Stimulated activated naive B cell treated with anti-CD40 and anti-IgM and Interleukin-4, amounts not matched to agents 10 μg/mL and 1 μg/mL and 100 μg/mL, for 72 hours (primary cell): ENCODE measurements at regions not wholly inside any gene's neighbourhood (a gene's known extent, or its start where the extent isn't known, plus 50 kb on each side); places are given as distances from the start of the nearest gene placed in this dataset.

ENCODE experiments used
- ATAC-seq, 2 donors: fragments of 150-1000 bp; cut with Tn5 transposase; replicated peaks; 2 replicates each; pipeline ENCODE4 v1.10.0; 2021; ENCODE audit warnings: moderate library complexity in 1 of 2
- DNase-seq: peaks from one replicate; pipeline ENCODE4 v3.0.0; 2021
- H3K27ac Mint-ChIP-seq: one replicate; pipeline ENCODE4 v1.8.0; 2022; ENCODE audit warnings: mild to moderate bottlenecking, mixed read lengths
- H3K27me3 Mint-ChIP-seq, 2 donors: one replicate each; pipeline ENCODE4 v1.8.0; 2022; ENCODE audit warnings: mixed read lengths in 2 of 2
- H3K36me3 Mint-ChIP-seq, 2 donors: one replicate each; pipeline ENCODE4 v1.8.0; 2022; ENCODE audit warnings: mixed read lengths in 2 of 2, mild to moderate bottlenecking in 1 of 2
- H3K4me1 Mint-ChIP-seq, 2 donors: one replicate each; pipeline ENCODE4 v1.8.0; 2022; ENCODE audit warnings: mixed read lengths in 2 of 2, mild to moderate bottlenecking in 1 of 2
- H3K4me3 Mint-ChIP-seq, 2 donors: one replicate each; pipeline ENCODE4 v1.8.0; 2022; ENCODE audit warnings: mild to moderate bottlenecking in 2 of 2, mixed read lengths in 2 of 2, moderate library complexity in 1 of 2
- H3K9me3 Mint-ChIP-seq, 2 donors: one replicate each; pipeline ENCODE4 v1.8.0; 2022; ENCODE audit warnings: mixed read lengths in 2 of 2, mild to moderate bottlenecking in 1 of 2

GRCh38 chr13:69600811-69601210, 506.8 kb upstream of the ATXN8OS start:
- Mint-ChIP-seq H3K36me3 (no peaks in the 10 kb centered on the region), H3K4me3 (no peak overlapping the region), H3K4me1 (no peaks in the 10 kb centered on the region)

DNA sequence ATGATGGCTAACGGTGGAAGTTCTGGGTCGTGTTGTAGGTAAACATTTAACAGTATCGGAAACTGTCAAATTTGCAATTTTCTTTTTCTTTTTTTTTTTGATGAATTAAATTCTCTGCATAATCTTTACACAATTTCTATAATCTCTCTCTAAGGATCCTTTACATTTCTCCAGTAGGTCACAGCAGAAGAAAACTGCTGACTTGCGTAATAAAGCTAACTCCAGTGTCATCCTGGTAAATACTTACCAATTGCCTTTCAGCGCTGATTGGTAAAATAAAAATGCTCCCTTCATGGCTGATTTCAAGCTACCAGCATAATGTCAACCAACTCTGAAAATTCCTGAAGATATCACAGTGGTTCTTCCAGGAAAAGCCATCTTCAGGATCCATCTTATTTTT, 510.5 kb upstream of the ATXN8OS start:
- ATAC-seq (no peak), DNase-seq (no peak)
- H3K4me1 Mint-ChIP-seq = no peaks in the 10 kb centered on the region
- H3K27ac Mint-ChIP-seq = no peak overlapping the region
- no peaks in the 10 kb centered on the region for H3K36me3 Mint-ChIP-seq
- H3K9me3 Mint-ChIP-seq = peaks cover 0 to 5% of the 10 kb centered on the region in 2 donors
- H3K4me3 Mint-ChIP-seq = no peak overlapping the region
- no peaks in the 10 kb centered on the region for H3K27me3 Mint-ChIP-seq

More at GRCh38 chr13:69600811-69601210, 506.8 kb upstream of the ATXN8OS start:
- Mint-ChIP-seq H3K27me3 (no peaks in the 10 kb centered on the region), H3K27ac (no peak overlapping the region), H3K9me3 (peaks cover 5 to 6% of the 10 kb centered on the region in 2 donors)
- no peak for ATAC-seq
- DNase-seq = no peak

- no peaks in the 10 kb centered on the region for H3K4me1 Mint-ChIP-seq
- H3K36me3 Mint-ChIP-seq = no peaks in the 10 kb centered on the region
- H3K9me3 Mint-ChIP-seq = peaks cover 0 to 5% of the 10 kb centered on the region in 2 donors
- H3K27me3 Mint-ChIP-seq = no peaks in the 10 kb centered on the region
- DNase-seq (no peak), ATAC-seq (no peak)
- no peak overlapping the region for H3K27ac Mint-ChIP-seq
- H3K4me3 Mint-ChIP-seq = no peak overlapping the region
These were observed 512.4 kb upstream of the ATXN8OS start for GRCh38 chr13:69595181-69595580.

DNA sequence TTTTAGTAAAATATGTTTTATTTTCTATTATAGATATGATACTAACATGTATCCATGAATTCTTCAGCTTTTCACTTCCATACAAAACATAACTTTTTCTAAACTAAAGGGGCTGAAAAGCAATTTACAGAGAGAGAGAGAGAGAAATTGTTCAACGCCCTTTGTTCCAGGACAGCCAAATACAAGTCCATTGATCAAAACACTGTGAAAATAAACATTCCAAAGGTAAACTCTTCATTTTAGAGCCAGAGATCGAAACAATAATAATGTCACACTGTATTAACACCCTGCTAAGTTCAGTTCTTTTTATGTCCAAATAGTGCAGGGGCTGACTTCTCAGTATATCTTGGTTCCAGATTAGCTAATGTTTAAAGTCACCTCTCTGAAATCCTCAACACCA, 516.2 kb upstream of the ATXN8OS start:
- H3K27me3 Mint-ChIP-seq = no peaks in the 10 kb centered on the region
- H3K27ac Mint-ChIP-seq = no peak overlapping the region
- no peaks in the 10 kb centered on the region for H3K4me1 Mint-ChIP-seq
- no peak overlapping the region for H3K4me3 Mint-ChIP-seq
- DNase-seq (no peak), ATAC-seq (no peak)
- H3K9me3 Mint-ChIP-seq = peaks cover 0 to 3% of the 10 kb centered on the region in 2 donors
- H3K36me3 Mint-ChIP-seq = no peaks in the 10 kb centered on the region

DNA sequence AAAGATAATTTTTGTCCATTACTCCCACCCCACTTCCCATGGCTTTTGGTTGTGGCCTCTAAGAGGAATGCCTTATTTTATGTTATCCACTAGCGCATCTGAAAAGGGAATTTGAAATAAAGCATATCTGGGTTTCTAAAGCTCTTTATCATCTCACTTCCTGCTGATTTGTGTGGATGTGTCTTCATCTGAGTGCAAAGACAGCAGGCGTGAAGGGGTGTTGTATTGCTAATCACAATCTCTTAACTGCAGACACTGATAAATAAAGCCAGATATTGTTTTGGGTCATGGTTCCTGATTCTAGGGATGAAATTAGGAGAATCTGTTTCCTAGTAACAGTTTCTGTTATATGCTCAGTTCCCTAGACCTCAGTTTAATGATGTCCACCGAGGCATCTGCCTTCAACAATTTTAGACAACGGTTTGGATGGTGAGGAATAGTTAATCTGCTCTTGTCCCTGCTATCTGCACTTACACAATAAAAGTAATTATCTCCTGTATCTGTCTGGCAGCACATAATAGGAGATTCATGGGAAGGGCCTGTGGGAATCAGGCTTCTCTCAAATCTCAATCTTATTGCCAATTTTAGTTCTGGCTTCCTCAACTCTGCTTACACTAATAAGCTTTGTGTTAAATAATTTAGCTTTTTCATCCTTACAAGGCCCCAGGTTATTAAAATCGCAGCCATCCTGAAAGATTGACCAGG, 517.9 kb upstream of the ATXN8OS start:
- Mint-ChIP-seq H3K27ac (no peak overlapping the region), H3K9me3 (peaks cover 0 to 3% of the 10 kb centered on the region in 2 donors), H3K27me3 (no peaks in the 10 kb centered on the region), H3K4me3 (no peak overlapping the region), H3K36me3 (no peaks in the 10 kb centered on the region), H3K4me1 (no peaks in the 10 kb centered on the region)
- ATAC-seq = no peak
- DNase-seq = no peak

DNA sequence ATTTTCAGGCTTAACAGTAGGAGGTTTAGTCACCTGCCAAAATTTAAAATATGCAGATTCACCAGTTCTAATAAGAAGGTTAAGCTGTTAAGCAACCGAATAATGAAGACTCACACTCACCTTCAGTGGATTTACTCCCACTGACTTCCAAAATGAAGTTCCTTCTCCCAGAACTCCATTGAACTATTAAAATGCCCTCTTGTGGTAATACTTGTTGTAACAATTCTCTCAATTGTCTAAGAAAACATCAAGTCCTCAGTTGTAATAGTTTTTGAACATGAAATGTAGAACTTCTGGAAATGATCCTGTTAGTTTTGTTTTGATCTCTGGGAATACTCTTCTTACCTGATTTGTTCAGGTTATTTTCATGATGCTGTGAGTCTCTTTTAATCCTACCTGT, 522.0 kb upstream of the ATXN8OS start:
- DNase-seq (no peak), ATAC-seq (no peak)
- no peaks in the 10 kb centered on the region for H3K9me3 Mint-ChIP-seq
- no peaks in the 10 kb centered on the region for H3K27me3 Mint-ChIP-seq
- no peak overlapping the region for H3K27ac Mint-ChIP-seq
- H3K36me3 Mint-ChIP-seq = no peaks in the 10 kb centered on the region
- no peak overlapping the region for H3K4me3 Mint-ChIP-seq
- no peaks in the 10 kb centered on the region for H3K4me1 Mint-ChIP-seq

DNA sequence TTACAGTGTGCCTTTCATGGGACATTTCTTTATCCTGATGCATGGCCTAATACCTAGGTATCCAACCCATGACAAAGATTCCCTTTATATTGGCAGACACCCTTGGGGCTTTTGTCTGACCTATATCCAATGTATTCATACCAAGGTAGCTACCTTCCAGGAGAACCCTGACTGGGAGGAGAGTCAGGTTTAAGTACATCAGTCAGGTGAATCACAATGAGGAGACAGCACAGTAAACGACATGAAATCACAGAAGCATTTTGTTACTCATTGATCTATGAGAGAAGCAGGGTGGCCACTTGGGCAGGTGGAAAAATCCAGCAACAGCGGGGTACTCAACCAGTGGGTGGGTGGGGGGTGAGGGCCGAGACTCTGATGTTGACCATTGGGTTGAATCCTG, 527.4 kb upstream of the ATXN8OS start:
- H3K27me3 Mint-ChIP-seq = no peaks in the 10 kb centered on the region
- no peak overlapping the region for H3K4me3 Mint-ChIP-seq
- no peaks in the 10 kb centered on the region for H3K9me3 Mint-ChIP-seq
- H3K36me3 Mint-ChIP-seq = no peaks in the 10 kb centered on the region
- H3K27ac Mint-ChIP-seq = no peak overlapping the region
- ATAC-seq (no peak), DNase-seq (no peak)
- no peaks in the 10 kb centered on the region for H3K4me1 Mint-ChIP-seq

DNA sequence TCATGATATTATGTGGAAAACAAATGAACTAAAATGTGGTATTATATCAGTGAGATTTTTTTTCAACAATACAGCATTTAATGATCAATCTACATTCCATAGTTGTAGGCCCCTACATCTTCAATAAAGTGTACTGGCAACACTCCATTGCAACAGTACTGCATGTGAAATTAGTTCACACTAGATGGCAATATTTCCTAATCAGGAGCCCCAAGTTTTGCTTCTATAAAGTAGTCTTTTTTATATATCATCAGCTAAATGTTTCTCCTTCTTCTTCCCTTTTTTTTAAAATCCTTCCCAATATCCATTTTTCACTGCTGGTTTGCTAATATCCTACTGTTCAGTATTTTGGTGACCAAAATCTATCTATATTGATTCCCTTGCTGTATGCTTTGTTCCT, 528.3 kb upstream of the ATXN8OS start:
- H3K4me1 Mint-ChIP-seq = no peaks in the 10 kb centered on the region
- no peak overlapping the region for H3K27ac Mint-ChIP-seq
- H3K27me3 Mint-ChIP-seq = no peaks in the 10 kb centered on the region
- DNase-seq (no peak), ATAC-seq (no peak)
- H3K9me3 Mint-ChIP-seq = no peaks in the 10 kb centered on the region
- H3K4me3 Mint-ChIP-seq = no peak overlapping the region
- H3K36me3 Mint-ChIP-seq = no peaks in the 10 kb centered on the region

DNA sequence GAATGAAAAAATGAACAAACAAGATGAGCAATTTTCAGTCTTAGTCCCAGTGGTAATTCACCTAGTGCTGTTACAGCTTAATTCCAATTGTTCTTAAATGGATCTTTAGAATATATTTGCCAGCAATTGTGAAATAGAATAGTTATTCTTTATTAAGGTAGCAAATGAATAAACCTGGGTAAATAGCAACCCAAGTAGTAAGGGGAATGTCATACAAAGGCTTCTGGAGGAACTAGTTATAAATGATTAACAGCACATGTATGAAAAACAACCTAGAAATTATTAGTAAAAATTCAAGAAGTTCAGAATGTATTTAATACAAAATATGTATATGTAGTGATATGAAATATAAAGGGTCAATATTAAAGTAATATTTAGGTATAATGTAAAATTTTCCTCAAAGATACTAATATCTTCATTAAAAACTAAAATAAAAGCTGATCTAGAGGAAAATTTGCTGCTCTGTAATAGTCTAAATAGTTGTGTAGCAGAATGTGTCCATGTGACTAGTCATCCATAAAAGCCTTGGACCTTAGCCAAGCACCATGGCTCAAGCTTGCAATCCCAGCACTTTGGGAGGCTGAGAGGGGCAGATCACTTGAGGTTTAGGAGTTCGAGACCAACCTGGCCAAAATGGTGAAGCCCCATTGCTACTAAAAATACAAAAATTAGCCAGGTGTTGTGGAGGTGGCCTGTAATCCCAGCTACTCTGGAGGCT, 535.9 kb upstream of the ATXN8OS start:
- Mint-ChIP-seq H3K4me1 (no peaks in the 10 kb centered on the region), H3K36me3 (no peaks in the 10 kb centered on the region), H3K27ac (no peak overlapping the region), H3K4me3 (no peak overlapping the region), H3K27me3 (no peaks in the 10 kb centered on the region), H3K9me3 (peaks cover 0 to 1% of the 10 kb centered on the region in 2 donors)
- DNase-seq = no peak
- no peak for ATAC-seq

GRCh38 chr13:69567514-69567913, 540.1 kb upstream of the ATXN8OS start:
- no peak for DNase-seq
- ATAC-seq = no peak
- Mint-ChIP-seq H3K27me3 (no peaks in the 10 kb centered on the region), H3K36me3 (no peaks in the 10 kb centered on the region), H3K4me1 (no peaks in the 10 kb centered on the region), H3K9me3 (peaks cover 0 to 3% of the 10 kb centered on the region in 2 donors), H3K27ac (no peak overlapping the region), H3K4me3 (no peak overlapping the region)

GRCh38 chr13:69566104-69566716, 541.4 kb upstream of the ATXN8OS start:
- DNase-seq (no peak), ATAC-seq (no peak)
- Mint-ChIP-seq H3K4me1 (no peaks in the 10 kb centered on the region), H3K27ac (no peak overlapping the region), H3K36me3 (no peaks in the 10 kb centered on the region), H3K27me3 (no peaks in the 10 kb centered on the region), H3K9me3 (peaks cover 0 to 2% of the 10 kb centered on the region in 2 donors), H3K4me3 (no peak overlapping the region)

- Mint-ChIP-seq H3K27me3 (no peaks in the 10 kb centered on the region), H3K9me3 (peaks cover 0 to 2% of the 10 kb centered on the region in 2 donors), H3K4me3 (no peak overlapping the region), H3K4me1 (no peaks in the 10 kb centered on the region), H3K27ac (no peak overlapping the region), H3K36me3 (no peaks in the 10 kb centered on the region)
- ATAC-seq = peak; percentile 65 to 71
- DNase-seq = no peak
These were observed 542.3 kb upstream of the ATXN8OS start for GRCh38 chr13:69565334-69565733.

- DNase-seq = no peak
- no peaks in the 10 kb centered on the region for H3K4me1 Mint-ChIP-seq
- ATAC-seq = no peak
- no peak overlapping the region for H3K4me3 Mint-ChIP-seq
- H3K36me3 Mint-ChIP-seq = no peaks in the 10 kb centered on the region
- H3K27me3 Mint-ChIP-seq = no peaks in the 10 kb centered on the region
- no peaks in the 10 kb centered on the region for H3K9me3 Mint-ChIP-seq
- no peak overlapping the region for H3K27ac Mint-ChIP-seq
These were observed 551.0 kb upstream of the ATXN8OS start for GRCh38 chr13:69556540-69557196.

DNA sequence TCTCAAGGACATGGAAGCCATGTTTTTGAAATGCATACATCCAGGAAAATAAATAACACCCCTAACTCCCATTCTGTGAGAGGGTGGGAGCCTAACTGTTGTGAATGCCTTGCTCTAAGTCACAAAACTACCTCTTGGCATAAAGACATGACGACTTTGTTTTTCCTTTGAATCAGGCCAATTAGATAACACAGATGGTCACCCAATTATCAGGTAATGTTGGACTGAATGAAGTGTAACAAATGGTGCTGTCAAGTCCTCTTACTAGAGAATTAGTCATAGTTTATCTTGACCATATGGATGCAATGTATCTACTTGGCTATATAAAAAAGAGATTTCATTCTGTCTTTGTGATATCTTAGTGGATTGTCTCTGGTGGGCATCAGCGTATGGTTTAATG, 553.6 kb upstream of the ATXN8OS start:
- DNase-seq = no peak
- Mint-ChIP-seq H3K27ac (no peak overlapping the region), H3K9me3 (peaks cover 0 to 2% of the 10 kb centered on the region in 2 donors), H3K36me3 (no peaks in the 10 kb centered on the region), H3K27me3 (no peaks in the 10 kb centered on the region), H3K4me1 (no peaks in the 10 kb centered on the region), H3K4me3 (no peak overlapping the region)
- ATAC-seq = no peak
